CD4-positive, alpha-beta T cell (primary cell): ENCODE measurements at regions not wholly inside any gene's neighbourhood (a gene's known extent, or its start where the extent isn't known, plus 50 kb on each side); places are given as distances from the start of the nearest gene placed in this dataset.

ENCODE experiments used
- ATAC-seq: fragments of 200-7000 bp; cut with Tn5 transposase; one replicate; pipeline ENCODE4 v1.10.0; 2022; ENCODE audit warnings: mild to moderate bottlenecking; ENCODE audit not compliant: poor library complexity
- CTCF ChIA-PET: fragments of 350-600 bp; sonication (Branson Sonifier 250); formaldehyde crosslinking; loops from one replicate; lab custom pipeline; 2021; ENCODE audit warnings: antibody characterized with exemption, inconsistent platforms; lab: Charles Lee
- POLR2A ChIA-PET: fragments of 350-600 bp; sonication (Branson Sonifier 250); formaldehyde crosslinking; loops from one replicate; lab custom pipeline; 2021; ENCODE audit warnings: antibody characterized with exemption, inconsistent platforms; lab: Charles Lee
- DNase-seq, 14 experiments: peaks; one replicate each; pipeline ENCODE4 v3.0.0-alpha.2; 2013 to 2020; ENCODE audit warnings: mixed read lengths in 2 of 14
- H3K27ac ChIP-seq, 2 donors: one replicate each; pipeline versions ENCODE4 v1.5.1 to v1.7.0; 2013; ENCODE audit warnings: low read length in 2 of 2, low read depth in 1 of 2, mild to moderate bottlenecking in 1 of 2
- H3K27me3 ChIP-seq, 2 experiments: 1 replicate in 1 of 2; 2 replicates in 1 of 2; pipeline versions ENCODE4 v1.6.1 to v1.7.0; 2013; ENCODE audit warnings: low read length in 2 of 2, control low read depth in 1 of 2, mild to moderate bottlenecking in 1 of 2, moderate library complexity in 1 of 2; ENCODE audit not compliant: insufficient read depth in 2 of 2, control insufficient read depth in 1 of 2
- H3K36me3 ChIP-seq: one replicate; pipeline ENCODE4 v1.6.1; 2013; ENCODE audit warnings: low read length, control low read depth; ENCODE audit not compliant: insufficient read depth
- H3K4me1 ChIP-seq: one replicate; pipeline ENCODE4 v1.6.1; 2013; ENCODE audit warnings: low read length, control low read depth; ENCODE audit not compliant: insufficient read depth
- H3K4me3 ChIP-seq: one replicate; pipeline ENCODE4 v1.5.1; 2013; ENCODE audit warnings: mild to moderate bottlenecking, low read length, moderate library complexity
- H3K9me3 ChIP-seq, 2 experiments: 1 replicate in 1 of 2; 2 replicates in 1 of 2; pipeline versions ENCODE4 v1.6.1 to v1.7.0; 2013; ENCODE audit warnings: low read length in 2 of 2, mild to moderate bottlenecking in 2 of 2, control low read depth in 1 of 2, moderate library complexity in 1 of 2; ENCODE audit not compliant: control insufficient read depth in 1 of 2, insufficient read depth in 1 of 2
- H3K27ac Mint-ChIP-seq: one replicate; pipeline ENCODE4 v1.8.0; 2020; ENCODE audit warnings: mixed read lengths
- H3K27me3 Mint-ChIP-seq: one replicate; pipeline ENCODE4 v1.8.0; 2021; ENCODE audit warnings: mixed read lengths
- H3K36me3 Mint-ChIP-seq: one replicate; pipeline ENCODE4 v1.8.0; 2021; ENCODE audit warnings: low read depth, mixed read lengths
- H3K4me1 Mint-ChIP-seq: one replicate; pipeline ENCODE4 v1.8.0; 2021; ENCODE audit warnings: low read depth, mixed read lengths
- H3K4me3 Mint-ChIP-seq: one replicate; pipeline ENCODE4 v1.8.0; 2020; ENCODE audit warnings: mild to moderate bottlenecking, mixed read lengths
- H3K9me3 Mint-ChIP-seq: one replicate; pipeline ENCODE4 v1.8.0; 2020; ENCODE audit warnings: mixed read lengths
- CTCF ChIP-seq: fragments of 200-600 bp; IDR thresholded peaks from one replicate; pipeline ENCODE4 v1.8.0; 2022; ENCODE audit warnings: antibody characterized with exemption, mild to moderate bottlenecking
- intact Hi-C, 2 experiments: fragments of 100-400 bp; cut with DNase I in 1 of 2; cut with micrococcal nuclease in 1 of 2; formaldehyde crosslinking; loops; one replicate each; pipeline versions ENCODE4 v1.15.1 to v1.9.0; 2023 to 2025; cut with DNase I, micrococcal nuclease

- H3K36me3 Mint-ChIP-seq: no peaks in the 10 kb centered on the region
- no peaks in the 10 kb centered on the region for H3K9me3 Mint-ChIP-seq
- Histone ChIP-seq H3K4me1 (no peaks in the 10 kb centered on the region), H3K27ac (no peak overlapping the region), H3K36me3 (no peaks in the 10 kb centered on the region), H3K27me3 (peaks cover 13 to 30% of the 10 kb centered on the region in 2 experiments), H3K9me3 (no peaks in the 10 kb centered on the region), H3K4me3 (no peak overlapping the region)
- H3K27ac Mint-ChIP-seq: no peak overlapping the region
- H3K4me1 Mint-ChIP-seq: no peaks in the 10 kb centered on the region
- POLR2A ChIA-PET: no interaction called here
- H3K27me3 Mint-ChIP-seq: peaks cover 66% of the 10 kb centered on the region
- ATAC-seq: no peak
- CTCF ChIA-PET: no interaction called here
- intact Hi-C loops: no loop called here
- no peak overlapping the region for H3K4me3 Mint-ChIP-seq
- DNase-seq: peak in 3 of 14 experiments; percentile 2 to 45 (median 37)
- TF ChIP-seq CTCF: no peak
These were observed 93.4 kb upstream of the TMEM132E start for GRCh38 chr17:34485999-34486398.

GRCh38 chr17:34484193-34484733 is 95.1 kb upstream of the TMEM132E start:
- ATAC-seq (no peak), DNase-seq (no peak)
- intact Hi-C loops: no loop called here
- no peaks in the 10 kb centered on the region for H3K36me3 Mint-ChIP-seq
- CTCF ChIA-PET: no interaction called here
- H3K27ac Mint-ChIP-seq: no peak overlapping the region
- H3K27ac ChIP-seq: no peak overlapping the region
- POLR2A ChIA-PET: no interaction called here
- H3K4me3 ChIP-seq: no peak overlapping the region
- no peak for TF ChIP-seq CTCF
- H3K4me1 Mint-ChIP-seq: no peaks in the 10 kb centered on the region
- H3K36me3 ChIP-seq: no peaks in the 10 kb centered on the region
- H3K27me3 ChIP-seq: peaks cover 10 to 30% of the 10 kb centered on the region in 2 experiments
- H3K9me3 Mint-ChIP-seq: no peaks in the 10 kb centered on the region
- H3K27me3 Mint-ChIP-seq: peaks cover 54% of the 10 kb centered on the region
- no peak overlapping the region for H3K4me3 Mint-ChIP-seq
- no peaks in the 10 kb centered on the region for H3K9me3 ChIP-seq
- H3K4me1 ChIP-seq: no peaks in the 10 kb centered on the region

GRCh38 chr17:34482730-34483129 is 96.7 kb upstream of the TMEM132E start:
- no peak overlapping the region for H3K27ac Mint-ChIP-seq
- Histone ChIP-seq H3K9me3 (no peaks in the 10 kb centered on the region), H3K27ac (no peak overlapping the region), H3K4me3 (no peak overlapping the region), H3K36me3 (no peaks in the 10 kb centered on the region), H3K4me1 (no peaks in the 10 kb centered on the region), H3K27me3 (peaks cover 5 to 21% of the 10 kb centered on the region in 2 experiments)
- peaks cover 50% of the 10 kb centered on the region for H3K27me3 Mint-ChIP-seq
- H3K4me3 Mint-ChIP-seq: no peak overlapping the region
- no peaks in the 10 kb centered on the region for H3K9me3 Mint-ChIP-seq
- H3K36me3 Mint-ChIP-seq: no peaks in the 10 kb centered on the region
- POLR2A ChIA-PET: no interaction called here
- no peak for DNase-seq
- H3K4me1 Mint-ChIP-seq: no peaks in the 10 kb centered on the region
- intact Hi-C loops: no loop called here
- ATAC-seq: no peak
- CTCF ChIA-PET: no interaction called here
- TF ChIP-seq CTCF: no peak
